Suprapubic skin (tissue), 3 donors: ENCODE measurements at regions not wholly inside any gene's neighbourhood (a gene's known extent, or its start where the extent isn't known, plus 50 kb on each side); places are given as distances from the start of the nearest gene placed in this dataset.

ENCODE experiments used
- CTCF ChIP-seq, 2 donors: fragments of 200-600 bp in 1 of 2; fragments of 450-650 bp in 1 of 2; sonication (generic) in 1 of 2; IDR thresholded peaks; one replicate each; pipeline ENCODE4 v1.5.1; 2016 to 2019; ENCODE audit warnings: antibody characterized with exemption in 2 of 2, mild to moderate bottlenecking in 1 of 2, moderate library complexity in 1 of 2
- EP300 ChIP-seq: sonication (generic); formaldehyde crosslinking; IDR thresholded peaks from one replicate; pipeline ENCODE4 v1.6.1; 2017; ENCODE audit warnings: antibody characterized with exemption
- POLR2A ChIP-seq, 2 donors: fragments of 450-650 bp; IDR thresholded peaks; one replicate each; pipeline ENCODE4 v1.6.1; 2017; ENCODE audit warnings: antibody characterized with exemption in 2 of 2, mild to moderate bottlenecking in 2 of 2, moderate library complexity in 2 of 2

DNA sequence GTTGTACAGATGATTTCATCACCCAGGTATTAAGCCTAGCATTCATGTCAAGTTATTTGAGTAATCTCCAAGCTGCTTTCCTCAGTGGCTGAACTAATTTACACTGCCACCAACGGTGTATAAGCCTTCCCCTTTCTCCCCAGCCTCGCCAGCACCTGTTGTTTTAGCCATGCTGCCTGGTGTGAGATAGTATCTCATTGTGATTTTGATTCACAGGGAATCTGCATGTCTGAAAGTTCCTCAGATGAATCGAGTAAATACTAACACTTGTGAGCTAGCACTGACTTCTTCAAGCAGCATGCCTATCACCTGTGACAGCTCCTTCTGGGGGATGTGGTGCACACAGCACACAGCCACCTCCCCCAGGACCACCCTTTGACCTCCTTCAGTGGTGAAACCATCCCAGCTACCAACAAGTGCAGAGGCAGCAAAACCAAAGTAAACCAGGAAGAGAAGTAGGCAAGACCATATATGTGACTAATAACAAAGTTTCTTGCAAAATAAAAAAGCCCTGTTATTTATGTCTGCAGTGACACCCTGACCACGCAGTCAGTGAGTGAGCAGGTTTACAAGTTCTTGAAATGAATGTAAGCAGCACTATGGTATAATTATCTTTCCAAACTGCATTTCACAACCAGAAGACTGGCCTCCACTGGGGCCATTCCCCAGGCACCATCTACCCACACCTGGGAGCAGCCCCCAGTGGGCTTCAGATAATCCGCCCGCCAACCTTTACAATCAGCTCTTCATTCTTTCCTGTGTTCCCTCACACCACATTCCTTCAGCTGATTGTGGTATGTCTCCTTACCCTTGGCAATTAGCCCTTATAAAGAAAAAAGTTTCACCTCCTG, 173.8 kb downstream of the ETS2 start:
- TF ChIP-seq CTCF (IDR thresholded peaks at IDR 0.05) = no peak
- no peak for TF ChIP-seq POLR2A (IDR thresholded peaks at IDR 0.05)
- TF ChIP-seq EP300 = no peak
